CD14-positive monocyte (primary cell): ENCODE measurements at regions not wholly inside any gene's neighbourhood (a gene's known extent, or its start where the extent isn't known, plus 50 kb on each side); places are given as distances from the start of the nearest gene placed in this dataset.

Experiments used
- DNase-seq, 3 donors: peaks; one replicate each; pipeline ENCODE4 v3.0.0-alpha.2; 2011 to 2022
- H2AFZ ChIP-seq: 2 replicates; pipeline ENCODE4 v1.6.0; 2012; ENCODE audit warnings: mild to moderate bottlenecking, low read depth, low read length, inconsistent platforms; ENCODE audit not compliant: insufficient read depth, poor library complexity, severe bottlenecking
- H3K27ac ChIP-seq, 2 donors: 1 replicate in 1 of 2; 2 replicates in 1 of 2; pipeline ENCODE4 v1.5.1; 2012 to 2013; ENCODE audit warnings: low read length in 2 of 2, control low read depth in 1 of 2, inconsistent platforms in 1 of 2, low read depth in 1 of 2, mild to moderate bottlenecking in 1 of 2
- H3K27me3 ChIP-seq, 2 donors: one replicate each; pipeline versions ENCODE4 v1.6.0 to v1.6.1; 2011 to 2013; ENCODE audit warnings: low read length in 2 of 2; ENCODE audit not compliant: control insufficient read depth in 2 of 2, insufficient read depth in 2 of 2
- H3K36me3 ChIP-seq, 2 donors: replicated peaks in 1 of 2; 1 replicate in 1 of 2; 2 replicates in 1 of 2; pipeline versions ENCODE4 v1.5.1 to v1.6.1; 2012 to 2013; ENCODE audit warnings: low read length in 2 of 2, control low read depth in 1 of 2, inconsistent platforms in 1 of 2, mild to moderate bottlenecking in 1 of 2; ENCODE audit not compliant: insufficient read depth in 2 of 2, control insufficient read depth in 1 of 2
- H3K4me1 ChIP-seq, 2 donors: 1 replicate in 1 of 2; 2 replicates in 1 of 2; pipeline versions ENCODE4 v1.5.1 to v1.6.1; 2012 to 2013; ENCODE audit warnings: low read length in 2 of 2, control low read depth in 1 of 2, inconsistent platforms in 1 of 2, mild to moderate bottlenecking in 1 of 2, moderate library complexity in 1 of 2; ENCODE audit not compliant: insufficient read depth in 2 of 2, control insufficient read depth in 1 of 2
- H3K4me2 ChIP-seq: replicated peaks from 2 replicates; pipeline ENCODE3; 2012; ENCODE audit warnings: low read length, moderate library complexity, mild to moderate bottlenecking; ENCODE audit not compliant: poor library complexity, severe bottlenecking; ENCODE audit errors: extremely low read depth
- H3K4me3 ChIP-seq, 3 experiments: fragments of 200-600 bp in 1 of 3; sonication (generic) in 1 of 3; replicated peaks in 1 of 3; 1 replicate in 2 of 3; 2 replicates in 1 of 3; pipeline ENCODE4 v1.5.1; 2011 to 2013; ENCODE audit warnings: low read length in 3 of 3, mild to moderate bottlenecking in 3 of 3, control low read depth in 2 of 3, low read depth in 2 of 3, inconsistent platforms in 1 of 3, moderate library complexity in 1 of 3
- H3K79me2 ChIP-seq: 2 replicates; pipeline ENCODE4 v1.6.0; 2012; ENCODE audit warnings: mild to moderate bottlenecking, control low read depth, inconsistent platforms, low read length, moderate library complexity; ENCODE audit not compliant: insufficient read depth
- H3K9ac ChIP-seq: 2 replicates; pipeline ENCODE4 v1.6.0; 2017; ENCODE audit warnings: low read length, mild to moderate bottlenecking; ENCODE audit not compliant: insufficient read depth, poor library complexity, severe bottlenecking
- H3K9me3 ChIP-seq, 2 donors: replicated peaks in 1 of 2; 1 replicate in 1 of 2; 2 replicates in 1 of 2; pipeline versions ENCODE4 v1.5.1 to v1.6.1; 2012 to 2013; ENCODE audit warnings: low read length in 2 of 2, control low read depth in 1 of 2; ENCODE audit not compliant: control insufficient read depth in 1 of 2, insufficient read depth in 1 of 2
- H4K20me1 ChIP-seq: 2 replicates; pipeline ENCODE4 v1.6.0; 2012; ENCODE audit warnings: mild to moderate bottlenecking, low read length, control low read depth, moderate library complexity; ENCODE audit not compliant: insufficient read depth
- H3K27ac Mint-ChIP-seq, 7 donors: one replicate each; pipeline ENCODE4 v1.8.0; 2020; ENCODE audit warnings: mild to moderate bottlenecking in 7 of 7, mixed read lengths in 7 of 7, moderate library complexity in 6 of 7, inconsistent platforms in 2 of 7
- H3K27me3 Mint-ChIP-seq, 3 donors: one replicate each; pipeline ENCODE4 v1.8.0; 2021 to 2022; ENCODE audit warnings: low read depth in 3 of 3, mild to moderate bottlenecking in 3 of 3, mixed read lengths in 3 of 3, moderate library complexity in 3 of 3, inconsistent platforms in 1 of 3
- H3K36me3 Mint-ChIP-seq, 2 donors: one replicate each; pipeline ENCODE4 v1.8.0; 2020; ENCODE audit warnings: mixed read lengths in 2 of 2, inconsistent platforms in 1 of 2, mild to moderate bottlenecking in 1 of 2
- H3K4me1 Mint-ChIP-seq: one replicate; pipeline ENCODE4 v1.8.0; 2020; ENCODE audit warnings: mild to moderate bottlenecking, mixed read lengths
- H3K4me3 Mint-ChIP-seq, 2 donors: one replicate each; pipeline ENCODE4 v1.8.0; 2020; ENCODE audit warnings: mild to moderate bottlenecking in 2 of 2, mixed read lengths in 2 of 2, moderate library complexity in 1 of 2
- H3K9me3 Mint-ChIP-seq, 7 donors: one replicate each; pipeline ENCODE4 v1.8.0; 2020 to 2022; ENCODE audit warnings: mixed read lengths in 7 of 7, mild to moderate bottlenecking in 6 of 7, moderate library complexity in 6 of 7, inconsistent platforms in 2 of 7
- CTCF ChIP-seq: fragments of 200-600 bp; IDR thresholded peaks from one replicate; pipeline ENCODE4 v1.8.0; 2022; ENCODE audit warnings: antibody characterized with exemption, mild to moderate bottlenecking
- WGBS: methylation state at CpG from one replicate; pipeline ENCODE4 v1.1.5; 2013; ENCODE audit warnings: missing lambda C conversion rate; ENCODE audit not compliant: insufficient coverage; 5-methylcytosine and 5-hydroxymethylcytosine counted together
- intact Hi-C, 2 donors: fragments of 100-400 bp; cut with micrococcal nuclease; formaldehyde crosslinking; loops; one replicate each; pipeline versions ENCODE4 v1.15.0 to v1.15.1; 2023

GRCh38 chr4:1490011-1490653, 83.9 kb upstream of the NKX1-1 start:
- Histone ChIP-seq H2AFZ (no peak overlapping the region), H3K4me3 (no peak overlapping the region), H3K27ac (no peak overlapping the region), H4K20me1 (no peaks in the 10 kb centered on the region), H3K9ac (no peak overlapping the region), H3K27me3 (no peaks in the 10 kb centered on the region), H3K4me1 (no peaks in the 10 kb centered on the region), H3K79me2 (no peaks in the 10 kb centered on the region), H3K4me2 (no peak overlapping the region), H3K9me3 (peaks cover 15 to 28% of the 10 kb centered on the region in 2 donors), H3K36me3 (no peaks in the 10 kb centered on the region)
- Mint-ChIP-seq H3K9me3 (peaks cover 22 to 28% (median 25%) of the 10 kb centered on the region in 7 donors), H3K4me1 (no peaks in the 10 kb centered on the region), H3K27ac (no peak overlapping the region), H3K36me3 (no peaks in the 10 kb centered on the region), H3K4me3 (no peak overlapping the region), H3K27me3 (peaks cover 5 to 12% (median 10%) of the 10 kb centered on the region in 3 donors)
- intact Hi-C loops = no loop called here
- TF ChIP-seq CTCF = no peak
- no peak for DNase-seq
- WGBS = 94% methylated on average over 22 of the region's 32 CpGs

DNA sequence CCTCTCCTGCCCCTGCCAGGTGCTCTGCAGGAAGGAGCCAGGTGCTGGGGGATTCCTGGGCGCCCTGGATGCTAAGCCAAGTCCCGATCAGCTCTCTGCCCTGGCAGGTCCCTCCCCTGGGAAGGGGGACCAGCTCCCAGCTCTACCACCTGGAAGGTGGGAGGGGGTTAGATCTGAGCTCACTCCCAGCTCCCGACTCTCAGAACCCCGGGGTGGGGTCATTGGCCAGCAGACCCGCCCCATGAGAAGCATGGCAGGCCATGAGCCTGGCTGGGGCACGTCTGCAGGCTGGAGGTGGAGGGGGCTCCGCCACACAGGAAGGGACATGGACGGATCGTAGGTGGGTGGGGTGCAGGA, 83.4 kb upstream of the NKX1-1 start:
- no peak overlapping the region for H3K4me2 ChIP-seq
- Mint-ChIP-seq H3K27ac (no peak overlapping the region), H3K27me3 (peaks cover 5 to 12% (median 10%) of the 10 kb centered on the region in 3 donors), H3K4me3 (no peak overlapping the region), H3K9me3 (peaks cover 27 to 32% (median 30%) of the 10 kb centered on the region in 7 donors), H3K36me3 (no peaks in the 10 kb centered on the region), H3K4me1 (no peaks in the 10 kb centered on the region)
- no peak for TF ChIP-seq CTCF
- H3K9ac ChIP-seq = no peak overlapping the region
- no peaks in the 10 kb centered on the region for H3K79me2 ChIP-seq
- intact Hi-C loops = no loop called here
- no peak overlapping the region for H3K4me3 ChIP-seq
- DNase-seq = no peak
- no peaks in the 10 kb centered on the region for H3K4me1 ChIP-seq
- WGBS = 78% methylated on average over 6 of the region's 9 CpGs
- H3K36me3 ChIP-seq = no peaks in the 10 kb centered on the region
- H3K27me3 ChIP-seq = no peaks in the 10 kb centered on the region
- H4K20me1 ChIP-seq = no peaks in the 10 kb centered on the region
- no peak overlapping the region for H2AFZ ChIP-seq
- H3K27ac ChIP-seq = no peak overlapping the region
- peaks cover 20 to 32% of the 10 kb centered on the region in 2 donors for H3K9me3 ChIP-seq
